HG02571 (cell line): ENCODE measurements at regions not wholly inside any gene's neighbourhood (a gene's known extent, or its start where the extent isn't known, plus 50 kb on each side); places are given as distances from the start of the nearest gene placed in this dataset.

Source experiments
- ATAC-seq: cut with Tn5 transposase; IDR thresholded peaks from one replicate; pipeline ENCODE4 v1.9.1; 2021; ENCODE audit warnings: mild to moderate bottlenecking, moderate library complexity; ENCODE audit not compliant: unreplicated experiment

DNA sequence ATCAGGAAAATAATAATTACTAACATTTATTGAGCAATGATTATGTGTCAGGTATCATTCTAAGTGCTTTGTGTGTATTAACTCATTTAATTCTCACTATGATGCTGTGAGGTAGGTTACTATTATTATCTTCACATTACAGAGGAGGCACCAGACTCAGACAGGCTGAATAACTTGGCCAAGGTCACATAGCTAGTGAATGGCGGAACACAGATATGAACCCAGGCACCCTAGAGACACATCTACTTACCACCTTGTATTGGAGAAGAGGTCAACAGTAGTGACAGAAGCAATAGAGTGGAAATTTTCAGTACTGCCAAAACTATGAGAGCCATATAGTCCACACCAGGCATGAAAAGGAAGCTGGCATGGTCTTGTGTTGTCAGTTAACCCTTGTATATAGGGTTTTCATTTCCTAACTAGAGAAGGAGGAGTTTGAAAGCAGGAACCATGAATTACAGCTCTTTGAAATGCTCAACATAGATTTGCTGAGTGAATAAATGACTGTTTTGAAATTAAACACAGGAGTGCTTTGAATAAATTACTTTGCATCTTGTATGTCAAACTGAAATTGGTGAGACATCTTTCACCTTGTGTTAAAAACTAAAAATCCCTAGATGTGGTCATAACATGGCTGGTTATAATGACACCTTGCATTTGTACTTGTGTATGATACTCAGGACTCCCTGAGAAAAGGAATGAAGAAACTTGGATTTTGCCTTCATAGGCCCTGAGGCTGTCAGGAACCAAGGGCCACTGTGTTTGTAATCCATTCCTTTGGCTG lies 71.8 kb downstream of the RTL9 start:
- ATAC-seq, result no peak

- ATAC-seq, result no peak
These were observed 73.7 kb downstream of the RTL9 start for GRCh38 chrX:110432091-110432905.

DNA sequence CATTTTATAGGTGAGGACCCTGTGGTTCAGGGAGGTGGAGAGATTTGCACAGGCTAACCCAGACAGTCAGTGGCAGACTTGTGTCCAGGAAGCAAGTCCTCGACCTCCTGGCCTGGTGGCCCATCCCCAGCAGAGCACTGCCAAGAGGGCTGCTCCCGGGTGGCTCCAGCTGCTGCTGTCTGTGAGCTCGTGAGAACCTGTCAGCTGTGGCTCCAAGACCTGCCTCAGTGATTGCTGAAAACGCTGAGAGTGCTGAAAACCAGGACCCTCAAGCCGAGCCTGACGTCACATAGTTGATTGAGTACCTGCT lies 74.2 kb downstream of the RTL9 start:
- no peak for ATAC-seq

DNA sequence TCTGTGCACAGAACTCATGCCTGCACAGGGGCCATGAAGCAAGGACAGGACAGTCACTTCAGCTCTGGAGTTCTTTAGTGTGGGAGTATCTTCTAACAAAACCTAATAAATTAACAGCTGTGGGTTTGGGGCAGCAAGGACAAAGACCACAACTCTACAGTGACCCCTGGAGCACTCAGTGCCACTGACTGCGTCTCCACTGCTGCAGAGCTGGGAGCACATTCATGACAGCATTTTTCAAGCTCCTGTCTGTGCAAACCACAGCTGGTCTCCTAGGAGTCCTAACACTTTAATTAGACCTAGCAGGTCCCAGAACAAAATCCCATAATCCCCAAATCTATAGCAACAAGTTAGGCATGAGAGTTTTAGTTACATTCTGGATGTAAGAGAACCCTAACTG lies 76.5 kb downstream of the RTL9 start:
- no peak for ATAC-seq

- ATAC-seq, result no peak
These were observed 77.9 kb downstream of the RTL9 start for GRCh38 chrX:110436523-110436922.

- ATAC-seq, result no peak
These were observed 79.0 kb downstream of the RTL9 start for GRCh38 chrX:110437686-110438085.

GRCh38 chrX:110440016-110440805 lies 81.6 kb downstream of the RTL9 start:
- no peak for ATAC-seq

GRCh38 chrX:110442635-110443034 lies 84.0 kb downstream of the RTL9 start:
- peak; percentile 63 for ATAC-seq

- ATAC-seq, result no peak
These were observed 86.3 kb downstream of the RTL9 start for GRCh38 chrX:110444996-110445395.

- no peak for ATAC-seq
These were observed 89.8 kb downstream of the RTL9 start for GRCh38 chrX:110448459-110448858.

DNA sequence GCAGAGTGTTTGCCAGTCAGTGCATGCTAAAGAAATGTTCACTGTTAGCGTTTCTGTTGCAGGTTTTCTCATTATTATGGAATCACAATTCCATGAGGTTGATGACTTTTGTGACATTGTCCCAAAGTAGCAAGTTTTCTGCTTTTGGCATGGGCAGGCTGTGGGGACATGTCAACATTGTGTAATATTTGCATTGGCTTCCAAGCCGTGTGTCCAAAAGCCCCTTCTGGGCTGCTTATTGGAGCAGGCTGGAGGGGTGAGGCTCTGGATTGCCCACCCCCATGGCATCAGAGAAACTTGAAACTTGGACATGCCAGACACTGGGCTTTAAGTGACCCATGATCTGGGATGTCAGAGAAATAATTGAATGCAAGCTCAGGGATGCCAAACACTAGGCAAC lies 90.7 kb downstream of the RTL9 start:
- ATAC-seq, result no peak

DNA sequence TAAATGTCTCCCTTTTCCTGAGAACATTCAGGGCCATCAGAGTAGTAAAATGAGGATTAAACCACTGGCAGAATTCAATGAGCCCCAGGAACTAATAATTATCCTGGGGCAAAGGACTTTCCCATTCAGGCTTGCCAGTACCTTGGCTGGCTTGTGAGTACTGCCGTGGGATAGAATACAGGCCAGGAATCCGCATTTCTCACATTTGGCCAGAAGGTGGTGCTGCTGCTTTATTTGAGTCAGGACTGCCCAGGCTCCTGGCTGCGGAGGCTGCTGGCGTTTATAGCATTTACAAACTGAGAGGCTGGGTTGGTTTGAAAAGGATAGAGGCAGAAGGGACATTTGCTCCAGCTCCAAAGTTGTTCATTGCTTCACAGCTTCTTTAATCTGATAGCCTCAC lies 91.4 kb downstream of the RTL9 start:
- peak; percentile 84 for ATAC-seq

GRCh38 chrX:110454336-110454735 lies 95.7 kb downstream of the RTL9 start:
- no peak for ATAC-seq

DNA sequence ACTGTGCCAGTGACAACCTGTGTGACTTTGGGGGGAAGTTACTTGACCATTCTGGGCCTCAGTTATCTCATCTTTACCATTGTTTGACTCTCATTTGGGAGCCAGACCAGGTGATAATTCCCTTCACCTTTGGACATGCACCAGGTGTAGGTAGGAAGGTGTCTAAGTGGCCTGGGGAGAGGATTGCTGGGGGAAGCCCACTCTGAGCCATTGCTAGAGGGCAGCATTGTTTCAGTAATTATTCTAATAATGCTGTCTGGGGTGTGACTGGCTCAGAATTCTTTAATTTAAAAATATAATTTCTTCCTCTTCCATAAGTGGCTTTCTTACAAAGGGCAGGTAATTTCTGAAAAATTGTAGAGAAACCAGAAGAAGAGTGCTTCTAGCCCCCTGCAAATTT lies 104.3 kb downstream of the RTL9 start:
- no peak for ATAC-seq

- ATAC-seq, result no peak
These were observed 108.1 kb downstream of the RTL9 start for GRCh38 chrX:110466790-110467189.

GRCh38 chrX:110472265-110472664 lies 113.6 kb downstream of the RTL9 start:
- no peak for ATAC-seq

GRCh38 chrX:110477593-110478228 lies 119.1 kb downstream of the RTL9 start:
- ATAC-seq, result no peak

DNA sequence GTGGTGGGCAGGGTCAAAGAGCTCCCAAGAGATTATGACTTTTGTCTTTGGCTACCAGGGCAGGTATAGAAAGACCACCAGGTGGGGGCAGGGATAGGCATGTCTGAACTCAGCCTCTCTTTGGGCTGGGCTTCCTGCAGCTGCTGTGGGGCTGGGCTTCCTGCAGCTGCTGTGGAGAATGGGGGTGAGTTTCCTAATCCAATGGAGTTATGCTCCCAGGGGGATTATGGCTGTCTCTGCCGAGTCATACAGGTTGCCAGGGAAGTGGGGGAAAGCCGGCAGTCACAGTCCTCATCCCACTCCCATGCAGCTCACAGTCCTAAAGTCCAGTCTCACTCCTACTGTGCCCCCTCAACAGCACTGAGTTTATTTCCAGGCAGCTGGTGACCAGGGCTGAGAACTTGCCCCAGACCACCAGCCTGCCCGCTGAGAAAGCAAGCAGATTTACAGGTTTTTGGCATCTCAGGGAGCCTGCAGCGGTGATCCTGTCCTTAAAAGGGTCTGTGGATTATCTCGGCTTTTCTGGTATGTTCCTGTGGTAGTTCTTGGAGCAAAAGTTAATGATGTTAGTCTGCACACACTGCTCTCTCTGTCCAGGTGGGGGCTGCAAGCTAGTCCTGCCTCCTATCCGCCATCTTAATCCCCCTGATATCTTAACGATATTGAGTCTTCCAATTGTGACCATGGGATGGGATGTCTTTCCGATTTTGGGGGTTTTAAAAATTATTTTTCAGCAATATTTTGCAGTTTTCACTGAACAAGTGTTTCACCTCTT lies 133.4 kb downstream of the RTL9 start:
- no peak for ATAC-seq

- ATAC-seq, result no peak
These were observed 146.3 kb downstream of the RTL9 start for GRCh38 chrX:110504947-110505346.

DNA sequence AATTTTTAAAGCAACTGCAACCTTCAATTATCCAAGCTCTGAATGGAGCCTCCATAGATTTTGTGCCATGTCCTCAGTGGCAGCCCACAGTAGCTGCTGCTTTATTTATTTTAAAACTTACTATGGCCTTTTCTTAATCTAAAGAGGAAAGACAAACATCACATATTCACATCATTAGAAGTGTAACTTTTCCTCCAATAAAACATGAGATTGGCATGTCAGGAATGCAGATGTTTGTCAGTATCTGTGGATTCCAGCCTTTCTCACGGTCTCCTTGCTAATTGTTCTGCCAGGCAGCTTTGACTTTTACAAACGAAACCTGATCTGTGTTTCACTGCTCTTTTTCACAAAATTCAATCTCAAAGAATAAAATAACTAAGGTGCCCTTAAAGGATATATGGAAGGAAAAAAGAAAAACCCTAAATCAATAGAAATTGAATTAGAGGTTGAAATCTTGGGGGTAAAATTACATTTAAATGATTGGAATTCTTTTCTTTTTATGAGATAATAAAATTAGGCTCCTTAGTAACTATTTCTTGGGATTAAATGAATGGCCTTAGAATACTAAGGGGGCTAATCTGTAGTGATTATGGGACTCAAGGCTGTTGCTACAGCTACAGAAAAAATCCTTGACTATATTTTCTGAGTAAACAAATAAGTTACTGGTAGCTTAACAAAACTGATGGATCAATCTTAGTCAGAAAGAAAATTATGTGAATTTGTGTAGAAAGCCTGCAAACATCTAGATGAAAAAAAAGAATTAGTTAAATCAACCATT lies 151.3 kb downstream of the RTL9 start:
- no peak for ATAC-seq
